ENCODE measurements at regions not wholly inside any gene's neighbourhood (a gene's known extent, or its start where the extent isn't known, plus 50 kb on each side); places are given as distances from the start of the nearest gene placed in this dataset.

DNA sequence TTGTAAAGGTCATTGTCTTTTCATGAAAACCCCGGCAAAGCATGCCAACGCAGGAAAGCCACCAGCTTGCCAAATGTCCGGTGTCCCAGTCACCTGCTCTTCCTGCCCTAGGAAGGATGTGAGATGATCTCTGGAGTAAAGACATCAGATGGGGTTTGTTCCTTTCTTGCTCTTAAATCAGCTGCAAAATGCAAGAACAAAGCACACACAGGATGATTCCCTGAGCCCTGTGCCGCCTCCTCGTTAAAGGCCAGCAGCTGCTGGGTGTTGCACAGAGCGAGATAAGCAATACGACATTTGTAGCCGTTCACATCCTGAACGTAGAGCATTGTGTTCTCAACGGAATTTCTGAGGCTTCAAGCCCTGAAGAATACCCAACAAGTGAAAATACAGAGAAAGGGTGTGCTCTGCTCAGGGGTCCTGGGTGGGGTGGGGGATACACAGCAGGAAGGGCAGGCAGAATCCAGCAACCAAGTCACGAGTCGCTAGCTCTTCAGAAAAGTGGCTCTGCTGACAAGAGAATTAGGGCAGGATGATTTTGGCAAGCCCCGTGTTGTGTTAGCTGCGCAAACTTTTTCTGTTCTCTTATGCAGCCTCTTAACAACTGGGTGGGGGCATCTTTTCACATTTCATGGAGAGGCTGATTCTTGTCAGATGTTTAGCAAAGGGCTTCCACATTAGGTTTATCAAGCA, 229.2 kb upstream of the MAP3K1 start:
- H2AFZ ChIP-seq (ENCODE audit: low read length, unreplicated experiment) = no peak overlapping the region
- H3K4me1 ChIP-seq (ENCODE audit: control insufficient read depth, insufficient read depth, low read length, unreplicated experiment) = peaks cover 9% of the 10 kb centered on the region
- H3K36me3 ChIP-seq (ENCODE audit: insufficient read depth, low read length) = no peaks in the 10 kb centered on the region
- H3K27ac ChIP-seq (ENCODE audit: low read depth, low read length) = no peak overlapping the region
- H3K4me3 ChIP-seq (ENCODE audit: low read depth, low read length) = no peak overlapping the region
- peaks cover 35% of the 10 kb centered on the region for H3K27me3 ChIP-seq (ENCODE audit: insufficient read depth, low read length)
- no peaks in the 10 kb centered on the region for H3K79me2 ChIP-seq (ENCODE audit: control insufficient read depth, insufficient read depth, low read length, unreplicated experiment)

DNA sequence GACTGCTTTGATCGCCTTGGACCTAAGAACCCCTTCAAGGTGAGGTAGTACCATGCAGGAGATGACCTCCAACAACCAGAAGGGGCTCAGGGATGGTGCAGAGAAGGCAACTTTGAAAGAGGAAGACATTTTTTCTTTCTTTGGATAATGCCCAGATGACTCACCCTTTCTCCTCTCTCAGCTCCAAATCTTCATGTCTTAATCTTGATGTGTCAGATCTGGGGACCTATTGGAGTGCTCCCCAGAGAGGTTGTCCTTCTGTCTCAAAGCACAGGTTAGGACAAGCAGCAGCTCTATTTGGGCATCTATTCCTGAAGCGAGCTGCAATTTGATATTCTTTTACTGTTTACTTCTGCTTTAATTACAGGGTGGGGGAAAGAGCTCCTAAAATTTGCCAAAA, 229.9 kb upstream of the MAP3K1 start:
- no peaks in the 10 kb centered on the region for H3K79me2 ChIP-seq (ENCODE audit: control insufficient read depth, insufficient read depth, low read length, unreplicated experiment)
- H2AFZ ChIP-seq (ENCODE audit: low read length, unreplicated experiment) = no peak overlapping the region
- H3K36me3 ChIP-seq (ENCODE audit: insufficient read depth, low read length) = no peaks in the 10 kb centered on the region
- peaks cover 9% of the 10 kb centered on the region for H3K4me1 ChIP-seq (ENCODE audit: control insufficient read depth, insufficient read depth, low read length, unreplicated experiment)
- H3K4me3 ChIP-seq (ENCODE audit: low read depth, low read length) = no peak overlapping the region
- H3K27ac ChIP-seq (ENCODE audit: low read depth, low read length) = no peak overlapping the region
- peaks cover 42% of the 10 kb centered on the region for H3K27me3 ChIP-seq (ENCODE audit: insufficient read depth, low read length)

DNA sequence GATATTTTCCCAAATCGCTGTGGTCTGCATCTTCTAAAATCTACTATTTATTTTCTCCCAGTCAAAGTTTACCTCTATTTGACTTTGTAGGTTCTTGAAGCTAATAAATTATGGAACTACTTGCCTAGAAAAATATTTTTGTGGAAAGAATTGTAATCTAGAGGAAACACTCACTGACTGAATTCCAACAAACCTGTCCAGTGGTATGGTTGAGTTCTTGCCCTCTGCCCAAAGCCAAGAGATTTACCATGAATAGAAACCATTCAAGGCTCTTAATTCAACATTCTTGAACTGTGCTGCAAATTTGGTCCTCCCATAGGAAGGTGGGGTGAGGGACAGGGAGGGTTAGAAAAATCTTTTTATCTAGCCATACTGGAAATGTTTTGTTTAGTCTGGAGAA, 233.9 kb upstream of the MAP3K1 start:
- peaks cover 42% of the 10 kb centered on the region for H3K27me3 ChIP-seq (ENCODE audit: insufficient read depth, low read length)
- no peak overlapping the region for H2AFZ ChIP-seq (ENCODE audit: low read length, unreplicated experiment)
- no peak overlapping the region for H3K4me3 ChIP-seq (ENCODE audit: low read depth, low read length)
- no peaks in the 10 kb centered on the region for H3K36me3 ChIP-seq (ENCODE audit: insufficient read depth, low read length)
- no peak overlapping the region for H3K27ac ChIP-seq (ENCODE audit: low read depth, low read length)
- H3K79me2 ChIP-seq (ENCODE audit: control insufficient read depth, insufficient read depth, low read length, unreplicated experiment) = no peaks in the 10 kb centered on the region
- H3K4me1 ChIP-seq (ENCODE audit: control insufficient read depth, insufficient read depth, low read length, unreplicated experiment) = peaks cover 9% of the 10 kb centered on the region

- Histone ChIP-seq H3K27me3 (ENCODE audit: insufficient read depth, low read length) (peaks cover 37% of the 10 kb centered on the region), H3K27ac (ENCODE audit: low read depth, low read length) (no peak overlapping the region), H3K4me3 (ENCODE audit: low read depth, low read length) (no peak overlapping the region), H3K79me2 (ENCODE audit: control insufficient read depth, insufficient read depth, low read length, unreplicated experiment) (no peaks in the 10 kb centered on the region), H3K36me3 (ENCODE audit: insufficient read depth, low read length) (no peaks in the 10 kb centered on the region), H3K4me1 (ENCODE audit: control insufficient read depth, insufficient read depth, low read length, unreplicated experiment) (peaks cover 7% of the 10 kb centered on the region), H2AFZ (ENCODE audit: low read length, unreplicated experiment) (no peak overlapping the region)
Observed at GRCh38 chr5:56580864-56581263, 234.5 kb upstream of the MAP3K1 start.

DNA sequence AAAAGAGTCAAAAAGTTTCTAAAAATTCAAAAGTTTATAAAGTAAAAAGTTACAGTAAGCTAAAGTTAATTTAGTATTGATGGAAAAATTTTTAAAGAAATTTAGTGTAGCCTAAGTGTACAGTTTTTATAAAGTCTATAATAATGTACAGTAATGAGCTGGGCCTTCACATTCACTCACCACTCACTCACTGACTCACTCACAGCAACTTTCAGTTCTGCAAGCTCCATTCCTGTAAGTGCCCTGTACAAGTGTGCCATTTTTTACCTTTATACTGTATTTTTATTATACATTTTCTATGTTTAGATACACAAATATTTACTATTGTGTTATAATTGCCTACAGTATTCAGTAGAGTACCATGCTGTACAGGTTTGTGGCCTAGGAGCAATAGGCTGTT, 239.5 kb upstream of the MAP3K1 start:
- Histone ChIP-seq H2AFZ (ENCODE audit: low read length, unreplicated experiment) (no peak overlapping the region), H3K79me2 (ENCODE audit: control insufficient read depth, insufficient read depth, low read length, unreplicated experiment) (no peaks in the 10 kb centered on the region), H3K36me3 (ENCODE audit: insufficient read depth, low read length) (no peaks in the 10 kb centered on the region), H3K4me1 (ENCODE audit: control insufficient read depth, insufficient read depth, low read length, unreplicated experiment) (no peaks in the 10 kb centered on the region), H3K4me3 (ENCODE audit: low read depth, low read length) (no peak overlapping the region), H3K27ac (ENCODE audit: low read depth, low read length) (no peak overlapping the region), H3K27me3 (ENCODE audit: insufficient read depth, low read length) (peaks cover 17% of the 10 kb centered on the region)

GRCh38 chr5:56574778-56575177, 240.6 kb upstream of the MAP3K1 start:
- H3K27me3 ChIP-seq (ENCODE audit: insufficient read depth, low read length) = peaks cover 6% of the 10 kb centered on the region
- no peaks in the 10 kb centered on the region for H3K79me2 ChIP-seq (ENCODE audit: control insufficient read depth, insufficient read depth, low read length, unreplicated experiment)
- H3K36me3 ChIP-seq (ENCODE audit: insufficient read depth, low read length) = no peaks in the 10 kb centered on the region
- H3K27ac ChIP-seq (ENCODE audit: low read depth, low read length) = no peak overlapping the region
- no peak overlapping the region for H3K4me3 ChIP-seq (ENCODE audit: low read depth, low read length)
- peaks cover 3% of the 10 kb centered on the region for H3K4me1 ChIP-seq (ENCODE audit: control insufficient read depth, insufficient read depth, low read length, unreplicated experiment)
- no peak overlapping the region for H2AFZ ChIP-seq (ENCODE audit: low read length, unreplicated experiment)

- peaks cover 13% of the 10 kb centered on the region for H3K4me1 ChIP-seq (ENCODE audit: control insufficient read depth, insufficient read depth, low read length, unreplicated experiment)
- 0 out of 2 replicates have a peak overlapping the region, but pooled peaks have one; percentile 24 for H3K4me3 ChIP-seq (ENCODE audit: low read depth, low read length)
- peaks cover 17% of the 10 kb centered on the region; the same call in 1 of the 2 replicates for H3K27me3 ChIP-seq (ENCODE audit: insufficient read depth, low read length)
- H3K36me3 ChIP-seq (ENCODE audit: insufficient read depth, low read length) = no peaks in the 10 kb centered on the region
- H2AFZ ChIP-seq (ENCODE audit: low read length, unreplicated experiment) = no peak overlapping the region
- peak overlapping the region; percentile 79 for H3K27ac ChIP-seq (ENCODE audit: low read depth, low read length)
- H3K79me2 ChIP-seq (ENCODE audit: control insufficient read depth, insufficient read depth, low read length, unreplicated experiment) = no peaks in the 10 kb centered on the region
Observed at GRCh38 chr5:56569566-56569965, 245.8 kb upstream of the MAP3K1 start.

DNA sequence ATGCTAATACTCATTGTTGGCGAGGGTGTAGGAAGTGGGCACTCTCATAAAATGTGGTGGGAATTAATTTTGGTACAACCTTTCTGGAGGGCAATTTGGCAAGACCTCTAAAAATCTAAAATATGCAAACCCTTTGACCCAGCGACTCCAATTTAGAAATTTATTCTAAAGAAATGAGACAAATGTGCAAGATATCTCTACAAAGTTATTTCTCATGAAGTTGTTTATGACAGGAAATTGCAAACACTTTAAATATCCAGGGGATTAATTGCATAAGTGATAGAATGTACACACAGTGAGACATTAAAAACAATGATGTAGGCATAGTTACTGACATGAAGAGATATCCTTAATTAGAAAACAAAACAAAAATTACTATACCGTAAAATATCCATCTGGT, 246.3 kb upstream of the MAP3K1 start:
- Histone ChIP-seq H2AFZ (ENCODE audit: low read length, unreplicated experiment) (peak overlapping the region; percentile 2), H3K27me3 (ENCODE audit: insufficient read depth, low read length) (peaks cover 20% of the 10 kb centered on the region; the same call in 1 of the 2 replicates), H3K27ac (ENCODE audit: low read depth, low read length) (peak overlapping the region; percentile 79), H3K79me2 (ENCODE audit: control insufficient read depth, insufficient read depth, low read length, unreplicated experiment) (no peaks in the 10 kb centered on the region), H3K4me3 (ENCODE audit: low read depth, low read length) (peak overlapping the region; percentile 24; the same call in 1 of the 2 replicates), H3K4me1 (ENCODE audit: control insufficient read depth, insufficient read depth, low read length, unreplicated experiment) (peaks cover 13% of the 10 kb centered on the region), H3K36me3 (ENCODE audit: insufficient read depth, low read length) (no peaks in the 10 kb centered on the region)

- Histone ChIP-seq H3K27ac (ENCODE audit: low read depth, low read length) (no peak overlapping the region), H3K36me3 (ENCODE audit: insufficient read depth, low read length) (no peaks in the 10 kb centered on the region), H3K4me1 (ENCODE audit: control insufficient read depth, insufficient read depth, low read length, unreplicated experiment) (peaks cover 13% of the 10 kb centered on the region), H3K79me2 (ENCODE audit: control insufficient read depth, insufficient read depth, low read length, unreplicated experiment) (no peaks in the 10 kb centered on the region), H2AFZ (ENCODE audit: low read length, unreplicated experiment) (no peak overlapping the region), H3K27me3 (ENCODE audit: insufficient read depth, low read length) (peaks cover 31% of the 10 kb centered on the region; the same call in 1 of the 2 replicates), H3K4me3 (ENCODE audit: low read depth, low read length) (no peak overlapping the region)
Observed at GRCh38 chr5:56567278-56567677, 248.1 kb upstream of the MAP3K1 start.

- Histone ChIP-seq H3K36me3 (ENCODE audit: insufficient read depth, low read length) (no peaks in the 10 kb centered on the region), H3K79me2 (ENCODE audit: control insufficient read depth, insufficient read depth, low read length, unreplicated experiment) (no peaks in the 10 kb centered on the region), H3K4me1 (ENCODE audit: control insufficient read depth, insufficient read depth, low read length, unreplicated experiment) (peaks cover 13% of the 10 kb centered on the region), H3K27me3 (ENCODE audit: insufficient read depth, low read length) (peaks cover 34% of the 10 kb centered on the region; the same call in 1 of the 2 replicates), H3K4me3 (ENCODE audit: low read depth, low read length) (no peak overlapping the region), H3K27ac (ENCODE audit: low read depth, low read length) (no peak overlapping the region), H2AFZ (ENCODE audit: low read length, unreplicated experiment) (no peak overlapping the region)
Observed at GRCh38 chr5:56566374-56567249, 248.7 kb upstream of the MAP3K1 start.
